ENCODE measurements at regions not wholly inside any gene's neighbourhood (a gene's known extent, or its start where the extent isn't known, plus 50 kb on each side); places are given as distances from the start of the nearest gene placed in this dataset.

DNA sequence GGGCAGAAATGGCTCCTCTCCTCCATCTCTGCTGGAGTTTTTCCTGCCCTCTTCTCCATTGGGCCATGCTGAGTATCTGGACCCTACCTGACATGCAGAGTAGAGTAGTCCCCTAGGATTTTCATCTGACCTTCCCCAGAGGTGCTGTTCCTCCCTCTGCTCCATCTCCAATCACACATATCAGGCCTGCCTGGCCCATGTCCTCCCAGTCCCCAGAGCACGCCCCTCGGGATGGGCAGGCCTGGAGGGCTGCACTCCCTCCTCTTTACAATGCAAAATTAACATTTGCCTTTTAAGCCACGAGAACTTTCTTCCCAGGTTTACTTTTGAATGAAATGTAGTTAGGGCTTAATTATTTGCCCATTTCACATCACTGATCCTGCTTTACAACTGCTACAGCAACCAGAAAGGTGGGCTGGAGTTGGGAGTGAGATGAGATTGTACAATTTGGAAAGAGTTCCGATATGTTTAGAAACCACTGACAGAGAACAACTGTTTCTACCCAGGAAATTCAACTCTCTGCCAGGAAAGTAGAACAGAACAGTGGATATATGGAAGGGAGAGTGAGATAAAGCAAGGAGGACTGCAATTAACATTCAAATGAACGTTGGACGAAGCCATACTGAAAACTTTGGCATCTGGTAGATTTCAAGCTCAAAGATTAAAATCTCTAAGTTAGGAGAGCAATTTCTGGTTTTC lies 184.0 kb upstream of the HABP2 start:
- Mint-ChIP-seq H3K4me1 (ENCODE audit: low read depth) (no peaks in the 10 kb centered on the region), H3K27me3 (peaks cover 19% of the 10 kb centered on the region), H3K4me3 (no peak overlapping the region), H3K36me3 (ENCODE audit: low read depth) (no peaks in the 10 kb centered on the region), H3K27ac (no peak overlapping the region), H3K9me3 (peaks cover 2% of the 10 kb centered on the region)
- DNase-seq: no peak

DNA sequence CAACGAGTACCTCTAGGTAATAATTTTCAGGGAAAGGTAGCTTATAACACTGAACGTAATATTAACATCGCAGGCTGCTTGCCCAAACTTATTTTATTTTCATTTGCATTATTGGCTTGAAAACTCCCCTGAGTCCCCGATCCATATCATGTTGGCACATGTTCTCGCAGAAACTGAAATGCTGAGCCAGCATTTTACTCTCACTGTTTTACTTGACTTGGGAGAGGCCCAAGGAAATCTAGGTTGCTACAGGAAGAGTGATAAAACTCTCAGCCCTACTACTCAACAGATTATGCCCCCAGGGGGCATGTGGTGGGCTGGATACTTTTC lies 183.5 kb upstream of the HABP2 start:
- Mint-ChIP-seq H3K27ac (no peak overlapping the region), H3K9me3 (peaks cover 2% of the 10 kb centered on the region)
- no peak for DNase-seq

GRCh38 chr10:113376428-113376827 lies 176.4 kb upstream of the HABP2 start:
- Mint-ChIP-seq H3K4me1 (ENCODE audit: low read depth) (peaks cover 5% of the 10 kb centered on the region), H3K4me3 (no peak overlapping the region), H3K27me3 (peaks cover 13% of the 10 kb centered on the region), H3K36me3 (ENCODE audit: low read depth) (no peaks in the 10 kb centered on the region), H3K9me3 (no peaks in the 10 kb centered on the region), H3K27ac (no peak overlapping the region)
- no peak for DNase-seq

More for the DNA sequence above, 183.5 kb upstream of the HABP2 start:
- Mint-ChIP-seq H3K36me3 (ENCODE audit: low read depth) (no peaks in the 10 kb centered on the region), H3K4me1 (ENCODE audit: low read depth) (no peaks in the 10 kb centered on the region), H3K4me3 (no peak overlapping the region), H3K27me3 (peaks cover 19% of the 10 kb centered on the region)

GRCh38 chr10:113379091-113379490 lies 173.8 kb upstream of the HABP2 start:
- H3K9me3 Mint-ChIP-seq: no peaks in the 10 kb centered on the region
- no peak for DNase-seq
- H3K27me3 Mint-ChIP-seq: no peaks in the 10 kb centered on the region
- H3K36me3 Mint-ChIP-seq (ENCODE audit: low read depth): no peaks in the 10 kb centered on the region
- H3K4me1 Mint-ChIP-seq (ENCODE audit: low read depth): peaks cover 18% of the 10 kb centered on the region
- H3K27ac Mint-ChIP-seq: no peak overlapping the region
- no peak overlapping the region for H3K4me3 Mint-ChIP-seq

GRCh38 chr10:113381416-113381815 lies 171.4 kb upstream of the HABP2 start:
- peaks cover 8% of the 10 kb centered on the region for H3K27me3 Mint-ChIP-seq
- H3K4me3 Mint-ChIP-seq: no peak overlapping the region
- H3K9me3 Mint-ChIP-seq: no peaks in the 10 kb centered on the region
- H3K36me3 Mint-ChIP-seq (ENCODE audit: low read depth): no peaks in the 10 kb centered on the region
- peaks cover 25% of the 10 kb centered on the region for H3K4me1 Mint-ChIP-seq (ENCODE audit: low read depth)
- DNase-seq: no peak
- no peak overlapping the region for H3K27ac Mint-ChIP-seq

GRCh38 chr10:113381981-113382509 lies 170.8 kb upstream of the HABP2 start:
- Mint-ChIP-seq H3K36me3 (ENCODE audit: low read depth) (no peaks in the 10 kb centered on the region), H3K4me3 (peak overlapping the region; percentile 55), H3K4me1 (ENCODE audit: low read depth) (peaks cover 25% of the 10 kb centered on the region), H3K27me3 (peaks cover 8% of the 10 kb centered on the region), H3K9me3 (no peaks in the 10 kb centered on the region), H3K27ac (peak overlapping the region; percentile 28)
- DNase-seq: no peak

DNA sequence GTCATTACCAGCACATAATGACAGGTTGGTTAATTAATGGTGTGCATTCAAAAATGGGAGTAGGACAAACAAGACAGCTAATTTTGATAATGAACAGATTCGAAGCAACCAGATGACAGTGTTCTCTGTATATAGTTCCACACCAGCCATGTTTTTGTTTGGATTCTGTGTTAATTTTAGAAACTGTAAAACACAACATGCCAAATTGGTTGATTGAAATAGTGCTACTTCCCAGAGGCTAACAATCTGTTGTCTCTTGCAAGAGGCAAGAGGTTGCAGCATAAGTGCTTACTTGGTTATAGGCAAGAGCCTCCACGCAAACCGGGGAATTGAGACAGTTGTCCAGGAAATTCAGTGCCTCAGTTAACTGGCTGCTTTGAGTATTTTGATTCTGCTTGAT lies 170.2 kb upstream of the HABP2 start:
- Mint-ChIP-seq H3K27ac (no peak overlapping the region), H3K27me3 (peaks cover 8% of the 10 kb centered on the region), H3K36me3 (ENCODE audit: low read depth) (no peaks in the 10 kb centered on the region), H3K4me1 (ENCODE audit: low read depth) (peaks cover 25% of the 10 kb centered on the region), H3K9me3 (no peaks in the 10 kb centered on the region), H3K4me3 (no peak overlapping the region)
- DNase-seq: no peak

GRCh38 chr10:113384181-113384580 lies 168.7 kb upstream of the HABP2 start:
- Mint-ChIP-seq H3K27ac (no peak overlapping the region), H3K4me1 (ENCODE audit: low read depth) (peaks cover 25% of the 10 kb centered on the region), H3K4me3 (no peak overlapping the region), H3K9me3 (no peaks in the 10 kb centered on the region), H3K36me3 (ENCODE audit: low read depth) (no peaks in the 10 kb centered on the region), H3K27me3 (peaks cover 9% of the 10 kb centered on the region)
- no peak for DNase-seq

GRCh38 chr10:113385021-113385999 lies 167.5 kb upstream of the HABP2 start:
- Mint-ChIP-seq H3K9me3 (no peaks in the 10 kb centered on the region), H3K4me1 (ENCODE audit: low read depth) (peaks cover 25% of the 10 kb centered on the region), H3K36me3 (ENCODE audit: low read depth) (no peaks in the 10 kb centered on the region), H3K4me3 (no peak overlapping the region), H3K27ac (no peak overlapping the region), H3K27me3 (peaks cover 16% of the 10 kb centered on the region)
- peak; percentile 58 for DNase-seq

DNA sequence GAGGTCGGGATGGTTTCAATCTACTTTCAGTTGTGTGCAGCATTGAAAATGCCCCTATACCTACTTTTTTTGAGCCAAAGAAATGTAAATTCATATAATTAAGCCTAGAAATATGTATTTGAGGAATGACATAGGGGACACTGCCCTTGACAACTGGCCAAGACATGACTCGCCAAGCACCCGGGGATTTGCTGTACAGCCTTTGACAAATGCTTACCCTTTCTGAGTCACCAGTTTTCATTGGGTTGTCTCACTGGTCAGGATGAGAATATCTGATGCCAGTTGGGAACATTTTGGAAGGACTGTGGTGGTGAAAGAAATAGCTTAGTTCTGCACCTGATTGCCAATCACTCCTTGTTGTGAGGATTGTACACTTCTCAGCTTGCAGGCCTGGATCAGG lies 166.8 kb upstream of the HABP2 start:
- H3K27me3 Mint-ChIP-seq: peaks cover 17% of the 10 kb centered on the region
- no peak overlapping the region for H3K4me3 Mint-ChIP-seq
- H3K9me3 Mint-ChIP-seq: no peaks in the 10 kb centered on the region
- no peak overlapping the region for H3K27ac Mint-ChIP-seq
- no peak for DNase-seq
- no peaks in the 10 kb centered on the region for H3K36me3 Mint-ChIP-seq (ENCODE audit: low read depth)
- H3K4me1 Mint-ChIP-seq (ENCODE audit: low read depth): peaks cover 24% of the 10 kb centered on the region

DNA sequence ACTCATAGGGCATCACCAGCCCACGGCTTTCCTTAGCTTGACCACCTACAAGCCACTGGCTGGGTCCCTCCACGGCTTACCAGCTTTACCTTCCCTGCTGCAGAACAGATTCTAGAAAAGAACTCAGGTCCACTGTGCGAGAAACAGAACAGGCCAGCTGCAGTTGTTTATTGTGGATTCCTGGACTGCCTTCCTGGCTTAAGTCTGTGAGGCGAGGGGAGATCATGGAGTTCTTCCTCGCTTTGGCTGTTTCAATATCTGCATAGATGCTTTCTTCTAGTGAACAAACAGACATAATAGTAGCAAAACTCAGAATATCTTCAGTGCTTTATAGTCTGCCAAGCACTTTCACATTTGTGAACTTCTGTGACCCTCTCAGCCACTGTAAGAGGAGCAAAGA lies 162.9 kb upstream of the HABP2 start:
- H3K27ac Mint-ChIP-seq: no peak overlapping the region
- H3K36me3 Mint-ChIP-seq (ENCODE audit: low read depth): no peaks in the 10 kb centered on the region
- H3K4me3 Mint-ChIP-seq: no peak overlapping the region
- peaks cover 21% of the 10 kb centered on the region for H3K27me3 Mint-ChIP-seq
- peaks cover 3% of the 10 kb centered on the region for H3K4me1 Mint-ChIP-seq (ENCODE audit: low read depth)
- DNase-seq: no peak
- peaks cover 4% of the 10 kb centered on the region for H3K9me3 Mint-ChIP-seq

GRCh38 chr10:113390896-113391295 lies 162.0 kb upstream of the HABP2 start:
- no peak for DNase-seq
- no peaks in the 10 kb centered on the region for H3K4me1 Mint-ChIP-seq (ENCODE audit: low read depth)
- H3K9me3 Mint-ChIP-seq: peaks cover 5% of the 10 kb centered on the region
- H3K27ac Mint-ChIP-seq: no peak overlapping the region
- H3K4me3 Mint-ChIP-seq: no peak overlapping the region
- no peaks in the 10 kb centered on the region for H3K36me3 Mint-ChIP-seq (ENCODE audit: low read depth)
- H3K27me3 Mint-ChIP-seq: peaks cover 13% of the 10 kb centered on the region

DNA sequence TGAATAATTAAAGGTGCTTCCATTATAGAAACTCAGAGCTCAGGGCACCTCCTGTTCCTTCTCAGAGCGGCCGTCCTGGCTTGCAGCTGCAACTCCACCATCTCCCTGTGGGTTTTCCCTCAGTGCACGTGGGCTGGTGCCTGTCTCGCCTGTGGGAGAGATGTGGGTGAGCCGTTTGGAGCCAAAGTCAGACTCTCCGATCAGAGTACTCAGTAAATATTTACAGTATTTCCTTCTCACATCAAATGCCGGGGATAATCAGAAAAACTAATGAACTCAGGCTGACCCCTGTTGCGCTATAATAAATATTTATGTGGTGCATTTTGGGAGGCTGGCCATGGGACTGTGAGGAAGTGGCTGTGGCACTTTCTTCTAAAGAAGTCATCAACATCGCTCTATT lies 155.8 kb upstream of the HABP2 start:
- Mint-ChIP-seq H3K4me1 (ENCODE audit: low read depth) (no peaks in the 10 kb centered on the region), H3K36me3 (ENCODE audit: low read depth) (no peaks in the 10 kb centered on the region), H3K27me3 (peaks cover 4% of the 10 kb centered on the region), H3K9me3 (peaks cover 5% of the 10 kb centered on the region), H3K27ac (no peak overlapping the region), H3K4me3 (no peak overlapping the region)
- no peak for DNase-seq

- no peaks in the 10 kb centered on the region for H3K36me3 Mint-ChIP-seq (ENCODE audit: low read depth)
- no peaks in the 10 kb centered on the region for H3K4me1 Mint-ChIP-seq (ENCODE audit: low read depth)
- H3K9me3 Mint-ChIP-seq: peaks cover 5% of the 10 kb centered on the region
- no peak overlapping the region for H3K4me3 Mint-ChIP-seq
- no peaks in the 10 kb centered on the region for H3K27me3 Mint-ChIP-seq
- no peak for DNase-seq
- H3K27ac Mint-ChIP-seq: no peak overlapping the region
Measured at GRCh38 chr10:113399065-113399464, 153.8 kb upstream of the HABP2 start.

GRCh38 chr10:113402602-113403001 lies 150.3 kb upstream of the HABP2 start:
- no peaks in the 10 kb centered on the region for H3K4me1 Mint-ChIP-seq (ENCODE audit: low read depth)
- no peak overlapping the region for H3K4me3 Mint-ChIP-seq
- H3K27ac Mint-ChIP-seq: no peak overlapping the region
- no peaks in the 10 kb centered on the region for H3K27me3 Mint-ChIP-seq
- no peaks in the 10 kb centered on the region for H3K9me3 Mint-ChIP-seq
- DNase-seq: no peak
- H3K36me3 Mint-ChIP-seq (ENCODE audit: low read depth): no peaks in the 10 kb centered on the region
